Hematopoietic multipotent progenitor cell treated with erythropoietin and hydrocortisone succinate and interleukin-3 and kit ligand, for 4 days (in vitro differentiated cells): ENCODE measurements at regions not wholly inside any gene's neighbourhood (a gene's known extent, or its start where the extent isn't known, plus 50 kb on each side); places are given as distances from the start of the nearest gene placed in this dataset.

Source experiments
- DNase-seq: peaks from one replicate; pipeline ENCODE4 v3.0.0-alpha.2; 2015

- DNase-seq: no peak
Observed at GRCh38 chr4:147328189-147328588, 152.7 kb upstream of the EDNRA start.

DNA sequence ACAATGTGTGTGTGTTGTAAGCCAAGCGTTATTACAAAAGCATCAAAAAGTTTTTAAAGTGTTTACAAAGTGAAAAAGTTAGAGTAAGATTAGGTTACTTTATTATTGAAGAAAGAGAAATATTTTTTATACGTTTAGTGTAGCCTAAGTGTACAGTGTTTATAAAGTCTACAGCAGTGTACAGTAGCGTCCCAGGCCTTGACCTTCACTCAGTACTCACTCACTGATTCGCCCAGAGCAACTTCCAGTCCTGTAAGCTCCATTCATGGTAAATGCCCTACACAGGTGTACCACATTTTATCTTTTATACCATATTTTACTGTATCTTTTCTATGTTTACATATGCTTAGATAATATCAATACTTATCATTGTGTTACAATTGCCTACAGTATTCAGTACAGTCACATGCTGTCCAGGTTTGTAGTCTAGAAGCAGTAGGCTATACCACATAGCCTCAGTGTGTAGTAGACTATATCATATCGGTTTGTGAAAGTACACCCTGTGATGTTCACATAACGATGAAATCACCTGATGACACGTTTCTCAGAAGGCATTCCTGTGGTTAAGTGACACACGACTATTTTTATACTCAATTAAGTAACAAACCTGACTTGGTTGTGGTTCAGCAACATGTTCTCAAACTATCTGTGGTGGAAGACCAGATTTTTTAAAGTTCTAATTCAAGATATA lies 152.0 kb upstream of the EDNRA start:
- DNase-seq: no peak

DNA sequence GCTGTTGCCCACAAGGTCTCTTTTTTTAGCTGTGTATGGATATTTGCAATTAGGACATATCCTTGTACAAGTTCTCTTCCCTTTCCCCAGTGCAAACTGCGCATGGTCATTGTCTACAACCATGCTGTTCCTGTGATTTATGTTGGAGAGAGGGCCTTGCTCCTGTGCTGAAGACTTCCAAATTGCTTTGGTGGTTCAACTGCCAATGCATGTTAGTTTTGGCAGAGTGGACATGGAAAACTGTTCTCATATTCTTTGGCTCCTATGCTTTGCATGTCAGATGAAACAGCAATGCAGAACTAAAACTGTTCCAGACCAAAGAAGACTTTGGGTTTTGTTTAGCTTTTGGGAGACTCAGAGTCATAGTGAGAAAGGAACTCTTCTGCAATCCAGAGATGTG lies 148.8 kb upstream of the EDNRA start:
- DNase-seq: no peak

DNA sequence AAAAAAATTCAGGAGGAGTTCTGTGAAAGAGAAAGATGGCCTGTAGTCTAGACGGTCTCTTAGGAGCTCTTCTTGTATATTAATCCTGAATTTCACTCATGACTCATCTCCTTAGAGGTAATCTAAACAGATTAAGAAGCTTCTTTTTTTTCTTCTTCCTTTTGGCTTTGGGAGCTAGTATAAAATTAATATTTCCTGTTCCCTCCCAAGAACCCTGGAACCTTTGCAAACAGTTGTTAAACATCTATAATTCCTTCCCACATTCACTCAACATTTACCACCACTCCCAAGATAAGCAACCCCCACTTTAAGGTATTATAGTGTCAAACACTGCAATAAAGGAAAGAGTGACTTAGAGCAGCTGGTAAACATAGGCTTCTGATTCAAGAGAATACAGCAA lies 146.4 kb upstream of the EDNRA start:
- no peak for DNase-seq

- DNase-seq: no peak
Observed at GRCh38 chr4:147335183-147335582, 145.7 kb upstream of the EDNRA start.

DNA sequence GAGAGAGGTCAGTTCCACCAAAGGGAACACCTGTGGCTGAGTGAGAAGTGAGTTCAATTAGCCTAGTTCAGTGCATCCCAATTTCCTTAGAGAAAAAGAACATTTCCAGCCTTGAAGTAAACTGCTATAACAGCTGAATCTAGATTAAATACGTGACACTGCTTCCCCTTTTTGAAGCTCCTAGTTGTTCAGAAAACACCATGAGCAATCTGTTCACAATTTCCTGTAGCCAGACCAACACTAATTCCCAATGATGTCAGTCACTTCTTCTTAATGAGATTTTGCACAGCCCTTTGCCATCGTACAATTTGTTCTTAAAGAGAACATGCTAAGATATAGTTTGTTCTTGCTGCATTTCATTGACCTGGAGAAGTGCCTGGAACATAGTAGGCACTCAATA lies 144.6 kb upstream of the EDNRA start:
- no peak for DNase-seq

GRCh38 chr4:147339100-147339499 lies 141.8 kb upstream of the EDNRA start:
- DNase-seq: no peak

GRCh38 chr4:147340111-147340510 lies 140.8 kb upstream of the EDNRA start:
- DNase-seq: no peak

- DNase-seq: no peak
Observed at GRCh38 chr4:147340591-147341120, 140.2 kb upstream of the EDNRA start.

DNA sequence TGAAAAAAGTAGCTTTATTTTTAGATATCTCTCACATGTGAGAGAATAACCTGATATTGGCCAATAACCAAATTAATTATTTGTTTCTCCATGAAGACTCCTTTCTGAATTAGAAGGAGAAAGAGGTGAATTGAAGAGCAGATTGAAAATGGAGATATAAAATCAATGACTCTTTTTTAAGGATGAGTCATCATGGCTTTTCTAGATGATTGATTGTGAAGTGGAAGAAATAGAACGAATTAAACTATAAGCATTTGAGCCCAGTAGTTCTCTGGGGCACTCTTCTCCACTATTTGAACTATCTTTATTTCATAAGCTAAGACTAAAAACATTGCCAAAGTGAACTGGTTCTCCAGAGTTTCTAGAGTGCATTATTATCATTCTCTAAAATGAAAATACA lies 137.2 kb upstream of the EDNRA start:
- no peak for DNase-seq

- no peak for DNase-seq
Observed at GRCh38 chr4:147345662-147346061, 135.2 kb upstream of the EDNRA start.

DNA sequence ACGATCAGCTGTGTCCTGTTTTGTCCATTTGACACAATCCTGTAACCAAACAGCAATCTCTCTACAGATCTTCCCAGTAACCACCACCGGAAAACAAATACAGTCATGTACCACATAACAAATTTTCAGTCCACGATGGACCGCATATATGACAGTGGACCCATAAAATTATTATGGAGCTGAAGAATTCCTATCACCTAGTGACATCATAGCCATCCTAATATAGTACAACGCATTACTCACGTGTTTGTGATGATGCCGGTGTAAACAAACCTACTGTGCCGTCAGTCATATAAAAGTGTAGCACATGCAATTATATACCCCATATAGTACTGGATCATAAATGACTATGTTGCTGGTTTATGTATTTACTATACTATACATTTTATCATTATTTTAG lies 133.7 kb upstream of the EDNRA start:
- no peak for DNase-seq

DNA sequence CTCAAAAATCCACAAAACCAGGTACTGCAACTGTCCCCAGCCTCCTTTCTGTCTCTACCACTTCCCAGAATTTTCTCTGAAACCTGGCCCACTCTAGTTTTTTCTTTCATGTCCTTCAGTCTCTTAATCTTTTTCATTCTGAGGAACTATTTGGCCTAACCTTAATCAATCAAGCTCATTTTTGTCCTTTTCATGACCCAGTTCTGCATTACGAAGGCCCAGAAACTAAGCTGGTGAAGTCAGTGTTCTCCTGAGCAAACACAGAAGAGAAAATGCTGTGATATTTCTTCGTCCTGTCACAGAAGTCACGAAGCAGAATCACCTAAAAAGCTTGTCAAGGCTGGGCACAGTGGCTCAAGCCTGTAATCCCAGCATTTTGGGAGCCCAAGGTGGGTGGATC lies 131.7 kb upstream of the EDNRA start:
- DNase-seq: no peak

- DNase-seq: no peak
Observed at GRCh38 chr4:147351083-147351787, 129.7 kb upstream of the EDNRA start.

DNA sequence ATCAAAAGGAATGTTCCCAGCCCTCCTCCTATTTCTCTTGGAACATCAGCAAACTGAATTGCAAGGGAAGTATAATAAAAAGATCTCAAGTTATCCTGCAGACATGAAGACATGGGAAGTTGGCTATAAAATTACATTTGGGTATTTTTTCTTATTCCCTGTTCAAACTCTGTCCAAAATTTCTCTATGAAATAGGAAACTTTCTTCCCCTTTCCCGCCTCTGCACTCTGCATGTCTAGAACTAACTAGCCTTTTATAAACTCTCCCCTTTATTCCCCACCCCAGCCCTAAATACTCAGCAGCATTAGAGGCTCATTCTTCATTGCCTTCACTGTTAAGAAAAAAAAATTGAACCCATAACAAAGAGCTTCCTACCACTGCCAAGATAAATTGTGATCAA lies 126.7 kb upstream of the EDNRA start:
- no peak for DNase-seq

GRCh38 chr4:147355032-147355656 lies 125.8 kb upstream of the EDNRA start:
- no peak for DNase-seq

DNA sequence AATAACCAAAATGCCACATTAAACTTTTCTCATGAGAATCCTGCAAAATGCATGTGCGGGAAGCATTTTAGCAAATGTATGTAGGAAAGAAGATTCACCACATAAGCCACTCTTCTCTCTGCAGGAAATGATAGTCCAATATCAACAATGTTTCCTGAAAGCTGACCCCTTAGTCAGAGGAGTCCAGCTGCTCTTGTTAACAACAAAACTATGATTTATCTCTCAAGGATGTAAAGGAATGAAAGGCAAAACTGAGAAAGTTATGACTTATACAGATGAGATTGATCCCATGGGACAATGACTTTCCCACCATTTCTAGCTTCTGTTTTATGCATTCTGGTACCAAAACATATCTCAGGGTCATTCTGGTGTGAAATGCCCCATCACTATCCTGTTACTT lies 125.0 kb upstream of the EDNRA start:
- no peak for DNase-seq

- DNase-seq: no peak
Observed at GRCh38 chr4:147360301-147360700, 120.6 kb upstream of the EDNRA start.

GRCh38 chr4:147361726-147362125 lies 119.2 kb upstream of the EDNRA start:
- DNase-seq: no peak

GRCh38 chr4:147362938-147363337 lies 118.0 kb upstream of the EDNRA start:
- no peak for DNase-seq

- DNase-seq: no peak
Observed at GRCh38 chr4:147363514-147363913, 117.4 kb upstream of the EDNRA start.

DNA sequence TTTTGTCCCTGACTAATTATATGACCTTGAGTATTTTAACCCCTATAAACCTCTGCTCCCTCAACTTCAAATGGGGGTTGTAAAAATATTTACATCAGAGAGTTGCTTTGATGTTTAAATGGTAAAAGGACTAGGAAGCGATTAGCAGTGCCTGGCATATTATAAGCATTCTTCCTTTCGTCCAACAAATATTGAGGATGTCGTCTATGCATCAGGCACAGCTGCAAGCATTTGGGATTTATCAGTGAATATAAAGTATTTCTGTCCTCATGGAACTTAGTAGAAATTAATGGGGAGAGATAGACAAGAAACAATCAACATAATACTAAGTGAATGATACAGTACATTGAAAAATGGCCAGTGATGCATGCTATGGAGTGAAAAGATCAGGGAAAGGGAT lies 115.5 kb upstream of the EDNRA start:
- DNase-seq: no peak

DNA sequence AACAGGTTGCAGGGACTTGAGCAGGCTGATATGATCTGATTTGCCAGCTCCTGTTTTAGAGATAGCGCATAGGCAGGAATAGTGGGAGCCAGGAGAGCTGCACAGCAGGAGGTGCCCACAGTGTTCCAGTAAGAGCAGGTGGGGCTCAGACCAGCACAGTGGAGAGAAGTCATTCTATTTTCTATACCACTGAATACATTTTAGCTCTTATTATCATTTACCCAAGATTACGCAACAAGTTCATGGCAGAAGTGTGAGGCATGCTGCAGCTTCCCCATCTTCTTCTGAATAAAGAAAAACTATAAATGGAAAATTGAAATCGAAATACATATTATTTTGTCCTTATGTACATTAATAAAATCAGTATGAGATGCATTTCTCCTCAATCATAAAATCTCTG lies 114.7 kb upstream of the EDNRA start:
- no peak for DNase-seq

GRCh38 chr4:147367891-147368290 lies 113.0 kb upstream of the EDNRA start:
- DNase-seq: no peak
